GM23338 (cell line): ENCODE measurements at regions not wholly inside any gene's neighbourhood (a gene's known extent, or its start where the extent isn't known, plus 50 kb on each side); places are given as distances from the start of the nearest gene placed in this dataset.

Experiments used
- CREB1 ChIP-seq: fragments of 250-450 bp; sonication (Bioruptor Pico); IDR thresholded peaks from 2 replicates; pipeline ENCODE4 v1.5.0; 2020; ENCODE audit warnings: low read depth, mild to moderate bottlenecking, moderate library complexity
- CTCF ChIP-seq, 2 experiments: fragments of 200-600 bp in 1 of 2; sonication (generic) in 1 of 2; conservative IDR thresholded peaks; 2 replicates each; pipeline versions ENCODE4 v1.5.1 to v1.6.1; 2016 to 2017; ENCODE audit warnings: antibody characterized with exemption in 2 of 2, low read depth in 2 of 2, mild to moderate bottlenecking in 2 of 2, moderate library complexity in 1 of 2
- EZH2 ChIP-seq: fragments of 200-600 bp; sonication (generic); IDR thresholded peaks from one replicate; pipeline ENCODE4 v1.8.0; 2017; ENCODE audit warnings: antibody characterized with exemption, mild to moderate bottlenecking, low read depth; ENCODE audit not compliant: unreplicated experiment
- POLR2AphosphoS5 ChIP-seq: IDR thresholded peaks from 2 replicates; pipeline ENCODE4 v1.6.1; 2016; ENCODE audit warnings: antibody characterized with exemption, low read depth
- ZNF114 ChIP-seq: fragments of 250-450 bp; sonication (Bioruptor Pico); IDR thresholded peaks from 2 replicates; pipeline ENCODE4 v1.5.0; 2020; ENCODE audit warnings: mild to moderate bottlenecking, moderate library complexity
- TF ChIP-seq, protein P1 (sequence below): IDR thresholded peaks from one replicate; pipeline ENCODE4 v1.6.1; 2018; ENCODE audit warnings: antibody characterized with exemption; ENCODE audit not compliant: unreplicated experiment

DNA sequence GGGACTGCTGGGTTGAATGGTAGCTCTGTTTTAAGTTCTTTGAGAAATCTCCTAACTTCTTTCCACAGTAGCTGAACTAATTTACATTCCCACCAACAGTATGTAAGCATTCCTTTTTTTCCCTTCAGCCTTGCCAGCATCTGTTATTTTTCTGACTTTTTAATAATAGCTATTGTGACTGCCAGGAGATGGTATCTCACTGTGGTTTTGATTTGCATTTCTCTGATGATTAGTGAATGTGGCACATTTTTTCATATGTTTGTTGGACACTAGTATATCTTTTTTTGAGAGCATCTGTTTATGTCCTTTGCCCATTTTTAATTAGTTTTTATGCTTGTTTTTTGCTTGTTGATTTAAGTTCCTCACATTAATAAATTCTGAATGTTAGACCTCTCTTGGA lies 990.8 kb downstream of the GATA3 start:
- TF ChIP-seq CTCF (conservative IDR thresholded peaks at IDR 0.05; ENCODE audit: low read depth in 2 of 2) (no peak), POLR2AphosphoS5 (no peak), EZH2 (no peak), CREB1 (CRISPR knock-in tag) (no peak), ZNF114 (CRISPR knock-in tag) (no peak)
- TF ChIP-seq, protein P1, sequence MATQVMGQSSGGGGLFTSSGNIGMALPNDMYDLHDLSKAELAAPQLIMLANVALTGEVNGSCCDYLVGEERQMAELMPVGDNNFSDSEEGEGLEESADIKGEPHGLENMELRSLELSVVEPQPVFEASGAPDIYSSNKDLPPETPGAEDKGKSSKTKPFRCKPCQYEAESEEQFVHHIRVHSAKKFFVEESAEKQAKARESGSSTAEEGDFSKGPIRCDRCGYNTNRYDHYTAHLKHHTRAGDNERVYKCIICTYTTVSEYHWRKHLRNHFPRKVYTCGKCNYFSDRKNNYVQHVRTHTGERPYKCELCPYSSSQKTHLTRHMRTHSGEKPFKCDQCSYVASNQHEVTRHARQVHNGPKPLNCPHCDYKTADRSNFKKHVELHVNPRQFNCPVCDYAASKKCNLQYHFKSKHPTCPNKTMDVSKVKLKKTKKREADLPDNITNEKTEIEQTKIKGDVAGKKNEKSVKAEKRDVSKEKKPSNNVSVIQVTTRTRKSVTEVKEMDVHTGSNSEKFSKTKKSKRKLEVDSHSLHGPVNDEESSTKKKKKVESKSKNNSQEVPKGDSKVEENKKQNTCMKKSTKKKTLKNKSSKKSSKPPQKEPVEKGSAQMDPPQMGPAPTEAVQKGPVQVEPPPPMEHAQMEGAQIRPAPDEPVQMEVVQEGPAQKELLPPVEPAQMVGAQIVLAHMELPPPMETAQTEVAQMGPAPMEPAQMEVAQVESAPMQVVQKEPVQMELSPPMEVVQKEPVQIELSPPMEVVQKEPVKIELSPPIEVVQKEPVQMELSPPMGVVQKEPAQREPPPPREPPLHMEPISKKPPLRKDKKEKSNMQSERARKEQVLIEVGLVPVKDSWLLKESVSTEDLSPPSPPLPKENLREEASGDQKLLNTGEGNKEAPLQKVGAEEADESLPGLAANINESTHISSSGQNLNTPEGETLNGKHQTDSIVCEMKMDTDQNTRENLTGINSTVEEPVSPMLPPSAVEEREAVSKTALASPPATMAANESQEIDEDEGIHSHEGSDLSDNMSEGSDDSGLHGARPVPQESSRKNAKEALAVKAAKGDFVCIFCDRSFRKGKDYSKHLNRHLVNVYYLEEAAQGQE: no peak
